Panc1 (cell line): ENCODE measurements at regions not wholly inside any gene's neighbourhood (a gene's known extent, or its start where the extent isn't known, plus 50 kb on each side); places are given as distances from the start of the nearest gene placed in this dataset.

Source experiments
- POLR2AphosphoS5 ChIP-seq: IDR thresholded peaks from 2 replicates; pipeline ENCODE4 v1.6.1; 2012; ENCODE audit warnings: mild to moderate bottlenecking, low read depth, low read length, moderate library complexity
- TF ChIP-seq, protein P1 (sequence below): fragments of 450-650 bp; IDR thresholded peaks from 2 replicates; pipeline ENCODE4 v1.5.1; 2017; ENCODE audit warnings: mild to moderate bottlenecking

DNA sequence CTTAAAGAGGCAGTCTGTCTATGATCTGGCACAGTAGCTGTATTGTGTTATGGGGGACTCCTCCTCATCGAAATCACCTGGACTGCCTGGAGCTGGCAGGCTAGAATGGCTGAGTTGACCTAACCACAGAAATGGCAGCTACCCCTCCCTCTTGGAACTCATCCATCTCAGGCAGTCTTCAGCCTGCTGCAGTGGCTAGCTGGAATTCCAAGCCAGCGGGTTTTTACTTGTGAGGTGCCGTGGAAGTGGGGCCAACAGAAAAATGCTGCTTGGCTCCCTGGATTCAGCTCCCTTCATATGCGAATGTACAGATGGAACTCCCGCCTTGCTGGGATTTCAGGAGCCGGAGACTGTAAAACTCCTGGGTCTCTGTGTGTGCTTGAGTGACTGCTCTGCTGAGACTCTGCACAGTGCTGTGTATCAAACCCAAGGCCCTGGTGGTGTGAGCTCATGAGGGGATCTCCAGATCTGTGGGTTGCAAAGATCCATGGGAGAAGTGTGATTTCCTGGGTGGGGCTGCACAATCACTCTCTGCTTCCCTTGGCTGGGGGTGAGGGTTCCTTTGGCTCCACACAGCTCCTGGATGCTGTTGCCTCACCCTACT is 316.9 kb downstream of the CTH start:
- TF ChIP-seq, protein P1, sequence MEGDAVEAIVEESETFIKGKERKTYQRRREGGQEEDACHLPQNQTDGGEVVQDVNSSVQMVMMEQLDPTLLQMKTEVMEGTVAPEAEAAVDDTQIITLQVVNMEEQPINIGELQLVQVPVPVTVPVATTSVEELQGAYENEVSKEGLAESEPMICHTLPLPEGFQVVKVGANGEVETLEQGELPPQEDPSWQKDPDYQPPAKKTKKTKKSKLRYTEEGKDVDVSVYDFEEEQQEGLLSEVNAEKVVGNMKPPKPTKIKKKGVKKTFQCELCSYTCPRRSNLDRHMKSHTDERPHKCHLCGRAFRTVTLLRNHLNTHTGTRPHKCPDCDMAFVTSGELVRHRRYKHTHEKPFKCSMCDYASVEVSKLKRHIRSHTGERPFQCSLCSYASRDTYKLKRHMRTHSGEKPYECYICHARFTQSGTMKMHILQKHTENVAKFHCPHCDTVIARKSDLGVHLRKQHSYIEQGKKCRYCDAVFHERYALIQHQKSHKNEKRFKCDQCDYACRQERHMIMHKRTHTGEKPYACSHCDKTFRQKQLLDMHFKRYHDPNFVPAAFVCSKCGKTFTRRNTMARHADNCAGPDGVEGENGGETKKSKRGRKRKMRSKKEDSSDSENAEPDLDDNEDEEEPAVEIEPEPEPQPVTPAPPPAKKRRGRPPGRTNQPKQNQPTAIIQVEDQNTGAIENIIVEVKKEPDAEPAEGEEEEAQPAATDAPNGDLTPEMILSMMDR, result no peak
- no peak for TF ChIP-seq POLR2AphosphoS5
